Calu3 (cell line): ENCODE measurements at regions not wholly inside any gene's neighbourhood (a gene's known extent, or its start where the extent isn't known, plus 50 kb on each side); places are given as distances from the start of the nearest gene placed in this dataset.
"Not testable (repeated sequence)": the region's sequence is repeated elsewhere in the genome, so short reads cannot be mapped to it uniquely, and the experiment has no call there.

Experiments
- BruUV-seq: library from RNA; stranded (reverse); fragments of 400-500 nt; replicated peaks from 2 replicates; lab custom pipeline; 2021; lab: Mats Ljungman, UMichigan
- CTCF ChIA-PET: fragments of 300-600 bp; sonication (Branson Sonifier 250); formaldehyde crosslinking; loops from one replicate; lab custom pipeline; 2022; ENCODE audit warnings: antibody characterized with exemption; lab: Charles Lee
- DNase-seq: peaks from one replicate; pipeline ENCODE4 v3.0.0; 2022
- H3K27ac Mint-ChIP-seq: one replicate; pipeline ENCODE4 v1.8.0; 2022; ENCODE audit warnings: mixed read lengths; ENCODE audit not compliant: unreplicated experiment
- H3K27me3 Mint-ChIP-seq: one replicate; pipeline ENCODE4 v1.8.0; 2022; ENCODE audit warnings: mixed read lengths; ENCODE audit not compliant: unreplicated experiment
- H3K36me3 Mint-ChIP-seq: one replicate; pipeline ENCODE4 v1.8.0; 2022; ENCODE audit warnings: mild to moderate bottlenecking, moderate library complexity, mixed read lengths; ENCODE audit not compliant: insufficient read depth, unreplicated experiment
- H3K4me1 Mint-ChIP-seq: one replicate; pipeline ENCODE4 v1.8.0; 2022; ENCODE audit warnings: mild to moderate bottlenecking, low read depth, mixed read lengths; ENCODE audit not compliant: unreplicated experiment
- H3K4me3 Mint-ChIP-seq: one replicate; pipeline ENCODE4 v1.8.0; 2022; ENCODE audit warnings: mild to moderate bottlenecking, low read depth, moderate library complexity, mixed read lengths; ENCODE audit not compliant: unreplicated experiment
- H3K9me3 Mint-ChIP-seq: one replicate; pipeline ENCODE4 v1.8.0; 2022; ENCODE audit warnings: low read depth, mixed read lengths; ENCODE audit not compliant: unreplicated experiment
- CTCF ChIP-seq: fragments of 200-600 bp; IDR thresholded peaks from one replicate; pipeline ENCODE4 v1.8.0; 2022; ENCODE audit warnings: antibody characterized with exemption; ENCODE audit not compliant: unreplicated experiment
- intact Hi-C: fragments of 100-400 bp; cut with micrococcal nuclease; formaldehyde crosslinking; loops from one replicate; pipeline ENCODE4 v1.10.0; 2022; ENCODE audit not compliant: unreplicated experiment

- Mint-ChIP-seq H3K4me1 (peaks cover 51% of the 10 kb centered on the region), H3K4me3 (peak overlapping the region; percentile 3), H3K27ac (peak overlapping the region; percentile 84), H3K27me3 (no peaks in the 10 kb centered on the region), H3K36me3 (peaks cover 25% of the 10 kb centered on the region), H3K9me3 (no peaks in the 10 kb centered on the region)
- no peak for TF ChIP-seq CTCF
- intact Hi-C loops, result loop anchor here (2.0 kb wide), 1 partner anchor 71 kb away; the partner anchor contains the start of gene FLOT1
- no peak for DNase-seq
- CTCF ChIA-PET, result interaction anchor here (0.8 to 1.8 kb wide), 7 partner anchors 10 to 70 kb away, joined by 3 to 10 read pairs (median 3); no protein-coding TSS in a partner anchor
- BruUV-seq, result TSS peak; percentile 52
These were observed 69.3 kb upstream of the IER3 start for GRCh38 chr6:30813631-30814145.

DNA sequence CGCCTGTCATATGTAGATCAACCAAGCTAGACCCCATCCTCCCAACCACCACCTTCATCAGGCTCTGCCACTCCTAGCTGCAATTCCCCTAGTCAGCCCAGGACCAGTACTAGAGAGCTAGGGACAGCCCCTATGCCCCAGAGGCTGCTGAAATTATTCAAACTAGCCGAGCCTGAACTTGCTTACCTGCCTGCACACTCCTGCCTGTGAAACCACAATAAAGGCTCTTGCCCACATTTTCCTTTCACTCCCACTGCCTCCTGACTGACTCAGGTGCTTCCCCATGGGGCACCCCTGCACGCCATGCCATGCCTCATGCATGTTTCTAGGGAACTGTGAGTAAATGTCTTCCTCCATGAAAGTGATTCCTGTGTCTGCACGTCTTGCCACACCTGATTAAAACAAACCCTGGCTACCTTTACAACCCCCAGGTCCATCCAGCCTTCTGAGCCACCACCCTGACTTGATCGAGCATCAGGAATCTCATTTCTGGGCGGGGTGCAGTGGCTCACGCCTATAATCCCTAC is 66.5 kb upstream of the IER3 start:
- peak overlapping the region; percentile 37 for H3K27ac Mint-ChIP-seq
- CTCF ChIA-PET, result interaction anchor here (0.6 to 3.1 kb wide), 8 partner anchors 9 to 141 kb away, joined by 3 to 14 read pairs (median 4); partner anchors contain the start of gene VARS2
- TF ChIP-seq CTCF, result no peak
- H3K9me3 Mint-ChIP-seq, result no peaks in the 10 kb centered on the region
- no peaks in the 10 kb centered on the region for H3K27me3 Mint-ChIP-seq
- H3K36me3 Mint-ChIP-seq, result peaks cover 23% of the 10 kb centered on the region
- BruUV-seq, result no TSS peak
- no peak overlapping the region for H3K4me3 Mint-ChIP-seq
- intact Hi-C loops, result loop anchor here (2.0 kb wide), 1 partner anchor 28 kb away; no protein-coding TSS in a partner anchor
- DNase-seq, result peak; percentile 81
- peaks cover 41% of the 10 kb centered on the region for H3K4me1 Mint-ChIP-seq

DNA sequence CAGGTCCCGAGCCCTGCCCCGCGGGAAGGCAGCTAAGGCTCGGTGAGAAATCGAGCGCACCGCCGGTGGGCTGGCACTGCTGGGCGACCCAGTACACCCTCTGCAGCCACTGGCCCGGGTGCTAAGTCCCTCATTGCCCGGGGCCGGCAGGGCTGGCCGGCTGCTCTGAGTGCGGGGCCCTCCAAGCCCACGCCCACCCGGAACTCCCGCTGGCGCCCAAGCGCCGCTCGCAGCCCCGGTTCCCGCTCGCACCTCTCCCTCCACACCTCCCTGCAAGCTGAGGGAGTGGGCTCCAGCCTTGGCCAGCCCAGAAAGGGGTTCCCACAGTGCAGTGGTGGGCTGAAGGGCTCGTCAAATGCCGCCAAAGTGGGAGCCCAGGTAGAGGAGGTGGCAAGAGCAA is 63.2 kb upstream of the IER3 start:
- BruUV-seq, H3K27ac Mint-ChIP-seq, intact Hi-C loops, DNase-seq, H3K4me3 Mint-ChIP-seq, H3K9me3 Mint-ChIP-seq, H3K36me3 Mint-ChIP-seq, H3K27me3 Mint-ChIP-seq, CTCF ChIA-PET: not testable (repeated sequence)
- peaks cover 12% of the 10 kb centered on the region for H3K4me1 Mint-ChIP-seq

- BruUV-seq, result TSS peak; percentile 76
- no peak overlapping the region for H3K27ac Mint-ChIP-seq
These were observed 62.3 kb upstream of the IER3 start for GRCh38 chr6:30806581-30807183.

More at GRCh38 chr6:30806581-30807183, 62.3 kb upstream of the IER3 start:
- Mint-ChIP-seq H3K4me3 (no peak overlapping the region), H3K4me1 (peaks cover 12% of the 10 kb centered on the region), H3K36me3 (peaks cover 4% of the 10 kb centered on the region), H3K27me3 (no peaks in the 10 kb centered on the region), H3K9me3 (no peaks in the 10 kb centered on the region)
- no peak for TF ChIP-seq CTCF
- intact Hi-C loops, result no loop called here
- no peak for DNase-seq
- CTCF ChIA-PET, result interaction anchor here (1.2 kb wide), 1 partner anchor 11 kb away, joined by 3 read pairs; no protein-coding TSS in a partner anchor
